WI38 (cell line): ENCODE measurements at regions not wholly inside any gene's neighbourhood (a gene's known extent, or its start where the extent isn't known, plus 50 kb on each side); places are given as distances from the start of the nearest gene placed in this dataset.
A peak's percentile ranks its signal among the peaks of the same experiment; 100 is the strongest.

ENCODE experiments used
- H3K4me3 ChIP-seq: 2 replicates; pipeline ENCODE4 v1.5.1; 2011; ENCODE audit warnings: low read depth, mild to moderate bottlenecking, control low read depth, low read length
- CTCF ChIP-seq: IDR thresholded peaks from 2 replicates; pipeline ENCODE4 v1.5.1; 2012; ENCODE audit warnings: low read depth, mild to moderate bottlenecking, control low read depth, low read length

DNA sequence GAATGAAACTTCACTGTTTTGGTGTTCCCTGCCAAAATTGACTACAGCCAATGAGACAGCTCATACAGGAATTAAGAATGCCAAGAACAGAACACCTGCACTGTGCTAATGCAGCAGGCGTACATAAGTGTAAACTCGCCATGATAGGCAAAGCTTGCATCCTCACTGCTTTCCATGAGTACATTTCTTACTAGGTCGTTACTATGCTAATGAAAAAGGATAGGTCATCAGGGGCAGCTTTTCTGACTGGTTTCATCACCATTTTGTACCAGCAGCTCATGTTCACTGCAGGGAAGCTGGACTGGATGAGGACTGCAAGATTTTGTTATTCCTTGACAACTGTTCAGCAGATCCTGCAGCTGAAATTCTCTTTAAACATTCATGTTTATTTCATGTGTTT is 1383.8 kb downstream of the EFNB2 start:
- no peak for TF ChIP-seq CTCF
- no peak overlapping the region for H3K4me3 ChIP-seq

GRCh38 chr13:105147461-105147860 is 1388.0 kb downstream of the EFNB2 start:
- no peak for TF ChIP-seq CTCF

GRCh38 chr13:105144936-105145335 is 1390.5 kb downstream of the EFNB2 start:
- H3K4me3 ChIP-seq = no peak overlapping the region
- TF ChIP-seq CTCF = no peak

More at GRCh38 chr13:105147461-105147860, 1388.0 kb downstream of the EFNB2 start:
- no peak overlapping the region for H3K4me3 ChIP-seq

- no peak for TF ChIP-seq CTCF
- no peak overlapping the region for H3K4me3 ChIP-seq
These were observed 1391.4 kb downstream of the EFNB2 start for GRCh38 chr13:105144020-105144419.

GRCh38 chr13:105142556-105142955 is 1392.9 kb downstream of the EFNB2 start:
- no peak for TF ChIP-seq CTCF
- no peak overlapping the region for H3K4me3 ChIP-seq

DNA sequence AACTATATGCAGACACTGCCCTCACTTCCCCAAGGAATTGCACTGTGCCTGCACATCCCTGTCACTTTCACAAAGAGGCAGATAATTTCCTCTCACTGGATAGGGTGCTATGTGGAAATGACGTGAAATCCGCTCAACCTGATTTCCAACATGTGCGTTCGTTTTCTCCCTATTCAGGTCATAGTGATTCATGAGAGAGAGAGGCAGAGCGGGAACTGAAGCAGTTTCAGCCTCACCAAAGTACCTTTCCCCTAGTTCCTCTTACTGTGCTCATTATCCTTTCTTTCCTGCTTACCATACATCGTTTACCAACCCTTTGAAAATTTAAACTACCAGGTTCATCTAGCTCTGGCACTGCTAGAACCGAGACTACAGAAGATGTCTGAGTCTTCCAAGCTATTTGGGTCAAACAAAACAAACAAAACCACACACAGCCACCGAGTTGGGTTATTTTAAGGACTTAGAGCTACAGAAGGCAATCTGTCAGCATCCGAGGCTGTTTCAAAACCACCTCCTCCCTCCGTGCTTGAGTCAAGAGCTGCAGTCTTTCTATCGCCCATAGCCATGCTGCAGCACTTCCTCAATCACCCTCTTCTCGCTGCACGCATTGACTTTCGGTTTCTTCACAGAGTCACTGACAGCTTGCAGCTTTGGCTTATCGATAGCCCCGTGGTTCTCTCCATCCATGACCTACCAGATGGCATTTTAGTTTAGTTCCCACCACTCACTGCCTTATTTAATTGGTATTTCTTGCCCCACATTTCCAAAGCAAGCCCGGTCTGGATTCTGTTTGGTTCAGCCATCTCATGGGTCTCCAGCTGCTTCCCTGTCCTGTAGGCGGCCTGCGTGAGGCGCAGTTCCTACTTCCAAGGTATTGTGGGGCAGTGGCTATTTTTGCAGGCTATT is 1395.8 kb downstream of the EFNB2 start:
- TF ChIP-seq CTCF = peak; percentile 69
- H3K4me3 ChIP-seq = peak overlapping the region; percentile 66

DNA sequence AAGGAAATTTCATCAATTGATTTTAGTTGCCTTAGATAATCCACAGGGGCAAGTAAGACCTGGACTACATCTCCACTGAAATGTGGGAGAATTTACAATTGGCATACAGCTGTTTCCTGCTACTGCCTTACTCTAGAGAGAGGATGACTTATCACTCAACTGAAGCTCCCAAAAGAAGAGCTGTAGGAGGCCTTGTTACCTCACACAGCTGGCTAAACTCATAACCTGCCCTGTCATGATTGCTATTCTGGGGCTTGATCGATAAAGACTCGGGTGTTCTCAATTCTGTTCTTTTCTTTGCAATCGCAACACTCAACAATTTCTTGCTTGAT is 1396.4 kb downstream of the EFNB2 start:
- TF ChIP-seq CTCF = no peak

More for the DNA sequence above, 1396.4 kb downstream of the EFNB2 start:
- no peak overlapping the region for H3K4me3 ChIP-seq
